Bronchial epithelial cell (primary cell): ENCODE measurements at regions not wholly inside any gene's neighbourhood (a gene's known extent, or its start where the extent isn't known, plus 50 kb on each side); places are given as distances from the start of the nearest gene placed in this dataset.

Experiments used
- DNase-seq: peaks from one replicate; pipeline ENCODE4 v3.0.0-alpha.2; 2010; ENCODE audit warnings: low read depth
- FAIRE-seq: peaks from 2 replicates; lab custom pipeline; 2011; peaks lifted over from hg19 to GRCh38; lab: Jason Lieb, UNC
- H3K27me3 ChIP-seq: 2 replicates; pipeline ENCODE4 v1.5.1; 2011; ENCODE audit warnings: low read length; ENCODE audit not compliant: control insufficient read depth, insufficient read depth
- H3K36me3 ChIP-seq: 2 replicates; pipeline ENCODE4 v1.5.1; 2011; ENCODE audit warnings: low read length; ENCODE audit not compliant: control insufficient read depth, insufficient read depth
- H3K4me3 ChIP-seq: 2 replicates; pipeline ENCODE4 v1.5.1; 2011; ENCODE audit warnings: mild to moderate bottlenecking, low read depth, low read length, control low read depth
- CTCF ChIP-seq: IDR thresholded peaks from 2 replicates; pipeline ENCODE4 v1.5.1; 2011; ENCODE audit warnings: mild to moderate bottlenecking, moderate library complexity, low read length, control low read depth, inconsistent platforms; ENCODE audit not compliant: insufficient read depth, severe bottlenecking

GRCh38 chr4:164154416-164154815 lies 599.5 kb upstream of the SMIM31 start:
- H3K36me3 ChIP-seq: no peaks in the 10 kb centered on the region
- FAIRE-seq (peak; percentile 92), DNase-seq (no peak)

GRCh38 chr4:164169591-164169990 lies 584.3 kb upstream of the SMIM31 start:
- no peak overlapping the region for H3K4me3 ChIP-seq
- no peaks in the 10 kb centered on the region for H3K27me3 ChIP-seq
- DNase-seq (peak; percentile 37), FAIRE-seq (no peak)
- TF ChIP-seq CTCF: no peak
- no peaks in the 10 kb centered on the region for H3K36me3 ChIP-seq

More at GRCh38 chr4:164154416-164154815, 599.5 kb upstream of the SMIM31 start:
- Histone ChIP-seq H3K4me3 (no peak overlapping the region), H3K27me3 (no peaks in the 10 kb centered on the region)
- no peak for TF ChIP-seq CTCF

- Histone ChIP-seq H3K27me3 (no peaks in the 10 kb centered on the region), H3K36me3 (no peaks in the 10 kb centered on the region), H3K4me3 (no peak overlapping the region)
- DNase-seq (no peak), FAIRE-seq (no peak)
- TF ChIP-seq CTCF: no peak
These were observed 576.8 kb upstream of the SMIM31 start for GRCh38 chr4:164177153-164177552.

GRCh38 chr4:164177753-164178152 lies 576.2 kb upstream of the SMIM31 start:
- no peak for TF ChIP-seq CTCF
- H3K36me3 ChIP-seq: no peaks in the 10 kb centered on the region
- no peaks in the 10 kb centered on the region for H3K27me3 ChIP-seq
- H3K4me3 ChIP-seq: no peak overlapping the region
- no peak for DNase-seq
- FAIRE-seq: peak; percentile 32

GRCh38 chr4:164188236-164188635 lies 565.7 kb upstream of the SMIM31 start:
- Histone ChIP-seq H3K36me3 (no peaks in the 10 kb centered on the region), H3K27me3 (no peaks in the 10 kb centered on the region), H3K4me3 (no peak overlapping the region)
- TF ChIP-seq CTCF: no peak
- DNase-seq (no peak), FAIRE-seq (peak; percentile 47)

- Histone ChIP-seq H3K4me3 (no peak overlapping the region), H3K27me3 (no peaks in the 10 kb centered on the region), H3K36me3 (no peaks in the 10 kb centered on the region)
- DNase-seq (no peak), FAIRE-seq (no peak)
- TF ChIP-seq CTCF: no peak
These were observed 561.1 kb upstream of the SMIM31 start for GRCh38 chr4:164192844-164193243.
